OCI-LY1 (cell line): ENCODE measurements at regions not wholly inside any gene's neighbourhood (a gene's known extent, or its start where the extent isn't known, plus 50 kb on each side); places are given as distances from the start of the nearest gene placed in this dataset.

ENCODE experiments used
- H2AFZ ChIP-seq: fragments of 200-600 bp; sonication (generic), shearing (Covaris generic); 2 replicates; pipeline ENCODE4 v1.6.0; 2014; ENCODE audit warnings: antibody characterized with exemption, mild to moderate bottlenecking, low read length
- H3F3A ChIP-seq: fragments of 200-600 bp; sonication (generic), shearing (Covaris generic); 2 replicates; pipeline ENCODE4 v1.6.0; 2014; ENCODE audit warnings: mild to moderate bottlenecking, antibody characterized with exemption, low read length, moderate library complexity; ENCODE audit not compliant: insufficient read depth
- H3K27ac ChIP-seq: fragments of 200-600 bp; sonication (generic); 2 replicates; pipeline ENCODE4 v1.5.1; 2014; ENCODE audit warnings: low read length, mixed run types, mild to moderate bottlenecking, low read depth; ENCODE audit not compliant: poor library complexity, severe bottlenecking
- H3K27me3 ChIP-seq: fragments of 200-600 bp; sonication (generic); 2 replicates; pipeline ENCODE4 v1.6.0; 2014; ENCODE audit warnings: antibody characterized with exemption, mild to moderate bottlenecking, low read length, moderate library complexity; ENCODE audit not compliant: insufficient read depth
- H3K36me3 ChIP-seq: fragments of 200-600 bp; sonication (generic); 2 replicates; pipeline ENCODE4 v1.6.1; 2014; ENCODE audit warnings: mild to moderate bottlenecking, antibody characterized with exemption, low read length, moderate library complexity, mixed read lengths; ENCODE audit not compliant: insufficient read depth
- H3K4me1 ChIP-seq: fragments of 200-600 bp; sonication (generic); 2 replicates; pipeline ENCODE4 v1.5.1; 2014; ENCODE audit warnings: mild to moderate bottlenecking, low read length, moderate library complexity; ENCODE audit not compliant: insufficient read depth, severe bottlenecking
- H3K4me2 ChIP-seq: fragments of 200-600 bp; sonication (generic), shearing (Covaris generic); 2 replicates; pipeline ENCODE4 v1.6.1; 2014; ENCODE audit warnings: low read length
- H3K4me3 ChIP-seq: fragments of 200-600 bp; sonication (generic); 2 replicates; pipeline ENCODE4 v1.5.1; 2014; ENCODE audit warnings: low read length, low read depth, mild to moderate bottlenecking, mixed read lengths; ENCODE audit not compliant: poor library complexity, severe bottlenecking
- H3K79me2 ChIP-seq: fragments of 200-600 bp; shearing (Covaris generic); 2 replicates; pipeline ENCODE4 v1.6.1; 2016; ENCODE audit warnings: mixed run types, low read length, mixed read lengths; ENCODE audit not compliant: insufficient read depth
- H3K9ac ChIP-seq: fragments of 200-600 bp; sonication (generic), shearing (Covaris generic); 2 replicates; pipeline ENCODE4 v1.6.1; 2014; ENCODE audit warnings: mild to moderate bottlenecking, low read length, mixed read lengths
- H3K9me2 ChIP-seq: fragments of 200-600 bp; sonication (generic), shearing (Covaris generic); 2 replicates; pipeline ENCODE4 v1.6.1; 2014; ENCODE audit warnings: low read depth, mild to moderate bottlenecking, low read length, mixed read lengths
- H3K9me3 ChIP-seq: fragments of 200-600 bp; shearing (Covaris generic); 2 replicates; pipeline ENCODE4 v1.6.1; 2014; ENCODE audit warnings: low read length, mixed read lengths
- H4K20me1 ChIP-seq: fragments of 200-600 bp; sonication (generic), shearing (Covaris generic); 2 replicates; pipeline ENCODE4 v1.6.0; 2016; ENCODE audit warnings: mild to moderate bottlenecking, low read length; ENCODE audit not compliant: insufficient read depth
- CTCF ChIP-seq: fragments of 200-600 bp; sonication (generic), shearing (Covaris generic); IDR thresholded peaks from 2 replicates; pipeline ENCODE4 v1.5.1; 2017; ENCODE audit warnings: mild to moderate bottlenecking, antibody characterized with exemption, low read length, moderate library complexity, mixed read lengths
- EZH2 ChIP-seq: fragments of 200-600 bp; sonication (generic), shearing (Covaris generic); IDR thresholded peaks from 2 replicates; pipeline ENCODE4 v1.8.0; 2017; ENCODE audit warnings: borderline replicate concordance, mixed run types, mild to moderate bottlenecking, antibody characterized with exemption, low read length, moderate library complexity, mixed read lengths

- Histone ChIP-seq H2AFZ (no peak overlapping the region), H4K20me1 (no peaks in the 10 kb centered on the region), H3K4me2 (no peak overlapping the region), H3K27ac (no peak overlapping the region), H3K9me2 (no peaks in the 10 kb centered on the region), H3F3A (no peaks in the 10 kb centered on the region), H3K27me3 (no peaks in the 10 kb centered on the region), H3K79me2 (no peaks in the 10 kb centered on the region), H3K4me1 (no peaks in the 10 kb centered on the region), H3K9ac (no peak overlapping the region), H3K36me3 (no peaks in the 10 kb centered on the region), H3K9me3 (no peaks in the 10 kb centered on the region), H3K4me3 (no peak overlapping the region)
- no peak for TF ChIP-seq CTCF
- TF ChIP-seq EZH2 = no peak
These were observed 107.6 kb upstream of the EGLN3 start for GRCh38 chr14:34058510-34058909.

- no peaks in the 10 kb centered on the region for H3K27me3 ChIP-seq
- H3K9me2 ChIP-seq = no peaks in the 10 kb centered on the region
- no peak overlapping the region for H3K27ac ChIP-seq
These were observed 105.2 kb upstream of the EGLN3 start for GRCh38 chr14:34056046-34056445.

DNA sequence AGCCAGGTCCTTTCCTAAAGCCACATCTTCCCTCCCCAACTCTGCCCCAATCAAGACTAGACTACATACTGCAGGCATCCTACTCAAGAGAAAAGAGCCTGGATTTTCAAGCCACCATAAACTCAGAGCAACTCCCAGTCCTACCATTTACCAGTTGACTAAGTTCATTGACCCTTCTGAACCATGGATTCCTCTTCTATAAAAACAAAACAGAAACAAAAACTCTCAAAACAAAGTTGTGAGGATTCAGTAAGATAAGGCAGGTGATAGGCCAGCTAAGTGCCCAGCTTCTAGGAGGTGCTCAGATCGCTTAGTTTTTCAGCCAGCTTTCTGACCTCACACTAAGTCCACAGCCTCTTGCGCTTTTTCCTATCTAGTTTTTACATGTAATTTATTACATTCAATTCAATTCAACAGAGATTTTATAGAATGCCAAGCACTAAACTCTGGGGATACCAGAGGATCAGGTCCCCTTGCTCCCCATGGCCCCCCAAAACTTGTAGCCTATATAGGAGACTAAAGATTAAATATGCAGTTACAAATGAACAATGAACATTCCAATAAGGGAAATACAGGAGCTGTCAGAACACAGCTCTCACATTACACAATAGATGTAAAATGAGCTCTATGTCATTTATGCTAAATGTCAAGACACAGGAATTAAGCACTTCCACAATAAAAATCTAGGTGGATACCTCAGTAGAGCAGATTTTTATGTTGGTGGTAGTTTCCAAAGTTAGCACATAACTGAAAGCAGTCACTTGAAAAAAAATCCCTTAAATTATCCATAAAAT, 104.5 kb upstream of the EGLN3 start:
- H3K4me1 ChIP-seq = no peaks in the 10 kb centered on the region
- no peaks in the 10 kb centered on the region for H4K20me1 ChIP-seq
- H2AFZ ChIP-seq = no peak overlapping the region
- H3K36me3 ChIP-seq = no peaks in the 10 kb centered on the region
- no peaks in the 10 kb centered on the region for H3F3A ChIP-seq
- H3K27me3 ChIP-seq = no peaks in the 10 kb centered on the region
- no peak overlapping the region for H3K27ac ChIP-seq
- H3K9ac ChIP-seq = no peak overlapping the region
- H3K9me3 ChIP-seq = no peaks in the 10 kb centered on the region
- no peak for TF ChIP-seq EZH2
- TF ChIP-seq CTCF = no peak
- no peaks in the 10 kb centered on the region for H3K9me2 ChIP-seq
- H3K4me2 ChIP-seq = no peak overlapping the region
- no peaks in the 10 kb centered on the region for H3K79me2 ChIP-seq
- H3K4me3 ChIP-seq = no peak overlapping the region

More at GRCh38 chr14:34056046-34056445, 105.2 kb upstream of the EGLN3 start:
- no peaks in the 10 kb centered on the region for H3K79me2 ChIP-seq
- H3K4me1 ChIP-seq = no peaks in the 10 kb centered on the region
- no peak overlapping the region for H3K4me2 ChIP-seq
- no peaks in the 10 kb centered on the region for H4K20me1 ChIP-seq
- H3K36me3 ChIP-seq = no peaks in the 10 kb centered on the region
- no peak overlapping the region for H2AFZ ChIP-seq
- H3F3A ChIP-seq = no peaks in the 10 kb centered on the region
- H3K9ac ChIP-seq = no peak overlapping the region
- no peaks in the 10 kb centered on the region for H3K9me3 ChIP-seq
- no peak for TF ChIP-seq EZH2
- no peak for TF ChIP-seq CTCF
- H3K4me3 ChIP-seq = no peak overlapping the region
